ENCODE measurements at regions not wholly inside any gene's neighbourhood (a gene's known extent, or its start where the extent isn't known, plus 50 kb on each side); places are given as distances from the start of the nearest gene placed in this dataset.

GRCh38 chr4:13182133-13182532 is 302.0 kb downstream of the RAB28 start:
- Histone ChIP-seq H3K27me3 (no peaks in the 10 kb centered on the region), H3K9me3 (peaks cover 7% of the 10 kb centered on the region), H3K36me3 (no peaks in the 10 kb centered on the region), H3K27ac (no peak overlapping the region), H3K4me3 (no peak overlapping the region), H3K4me1 (no peaks in the 10 kb centered on the region)
- no peak for TF ChIP-seq POLR2A (IDR thresholded peaks at IDR 0.05)
- TF ChIP-seq, protein P1, sequence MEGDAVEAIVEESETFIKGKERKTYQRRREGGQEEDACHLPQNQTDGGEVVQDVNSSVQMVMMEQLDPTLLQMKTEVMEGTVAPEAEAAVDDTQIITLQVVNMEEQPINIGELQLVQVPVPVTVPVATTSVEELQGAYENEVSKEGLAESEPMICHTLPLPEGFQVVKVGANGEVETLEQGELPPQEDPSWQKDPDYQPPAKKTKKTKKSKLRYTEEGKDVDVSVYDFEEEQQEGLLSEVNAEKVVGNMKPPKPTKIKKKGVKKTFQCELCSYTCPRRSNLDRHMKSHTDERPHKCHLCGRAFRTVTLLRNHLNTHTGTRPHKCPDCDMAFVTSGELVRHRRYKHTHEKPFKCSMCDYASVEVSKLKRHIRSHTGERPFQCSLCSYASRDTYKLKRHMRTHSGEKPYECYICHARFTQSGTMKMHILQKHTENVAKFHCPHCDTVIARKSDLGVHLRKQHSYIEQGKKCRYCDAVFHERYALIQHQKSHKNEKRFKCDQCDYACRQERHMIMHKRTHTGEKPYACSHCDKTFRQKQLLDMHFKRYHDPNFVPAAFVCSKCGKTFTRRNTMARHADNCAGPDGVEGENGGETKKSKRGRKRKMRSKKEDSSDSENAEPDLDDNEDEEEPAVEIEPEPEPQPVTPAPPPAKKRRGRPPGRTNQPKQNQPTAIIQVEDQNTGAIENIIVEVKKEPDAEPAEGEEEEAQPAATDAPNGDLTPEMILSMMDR (IDR thresholded peaks at IDR 0.05), result no peak
- TF ChIP-seq POLR2AphosphoS5 (IDR thresholded peaks at IDR 0.05), result no peak
- no peak for DNase-seq (ENCODE audit: low spot score in 2 of 2)

DNA sequence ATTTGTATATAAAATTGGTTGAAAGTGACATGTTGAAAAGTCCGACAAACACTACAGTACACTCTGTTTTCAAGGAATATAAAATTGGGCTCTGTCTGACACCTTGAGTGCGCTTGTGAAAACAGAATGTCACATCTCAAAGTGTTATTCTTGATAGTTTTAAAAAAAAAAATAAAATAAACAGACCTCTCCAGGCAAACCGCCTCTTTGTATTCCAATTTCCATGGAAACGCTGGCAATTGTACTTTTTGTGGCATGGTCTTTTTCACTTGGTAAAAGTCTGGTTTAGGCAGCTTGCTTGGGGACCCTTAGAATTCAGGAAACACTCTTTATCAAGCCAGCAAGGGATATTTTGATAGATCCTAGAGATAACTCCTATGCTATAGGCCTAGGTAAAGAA is 302.5 kb downstream of the RAB28 start:
- TF ChIP-seq POLR2AphosphoS5 (IDR thresholded peaks at IDR 0.05) (no peak), EP300 (IDR thresholded peaks at IDR 0.05) (no peak), POLR2A (IDR thresholded peaks at IDR 0.05) (no peak)
- TF ChIP-seq, protein P1 (IDR thresholded peaks at IDR 0.05), result no peak
- Histone ChIP-seq H3K27ac (no peak overlapping the region), H3K36me3 (no peaks in the 10 kb centered on the region), H3K4me3 (no peak overlapping the region), H3K27me3 (no peaks in the 10 kb centered on the region), H3K4me1 (no peaks in the 10 kb centered on the region), H3K9me3 (peaks cover 7% of the 10 kb centered on the region)
- 89% methylated on average over 4 of the region's 4 CpGs for WGBS
- no peak for DNase-seq (ENCODE audit: low spot score in 2 of 2)

DNA sequence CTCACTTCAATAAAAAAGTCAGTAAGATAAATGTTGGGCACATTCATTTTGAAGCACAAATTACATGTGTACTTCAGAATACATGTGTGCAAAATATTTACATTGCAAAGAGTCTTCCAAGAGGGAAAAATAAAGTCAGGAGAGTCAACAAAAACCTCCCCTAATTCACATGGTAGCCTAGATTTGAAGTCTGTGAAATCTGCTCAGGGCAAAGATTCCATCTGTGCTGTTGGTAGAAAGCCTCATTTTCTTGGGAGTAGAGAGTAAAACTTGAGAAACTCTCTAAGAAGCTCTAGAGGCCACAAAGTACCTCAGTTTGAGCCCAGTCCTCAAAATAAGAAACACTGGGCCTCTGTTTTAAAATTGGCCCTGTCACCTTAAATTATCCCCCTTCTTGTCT is 303.4 kb downstream of the RAB28 start:
- Histone ChIP-seq H3K27ac (no peak overlapping the region), H3K27me3 (no peaks in the 10 kb centered on the region), H3K9me3 (peaks cover 7% of the 10 kb centered on the region), H3K4me3 (no peak overlapping the region), H3K4me1 (no peaks in the 10 kb centered on the region), H3K36me3 (no peaks in the 10 kb centered on the region)
- TF ChIP-seq EP300 (IDR thresholded peaks at IDR 0.05), result no peak
- TF ChIP-seq, protein P1 (IDR thresholded peaks at IDR 0.05), result no peak
- TF ChIP-seq POLR2A (IDR thresholded peaks at IDR 0.05), result no peak
- no peak for TF ChIP-seq POLR2AphosphoS5 (IDR thresholded peaks at IDR 0.05)
- no peak for DNase-seq (ENCODE audit: low spot score in 2 of 2)

- TF ChIP-seq, protein P1 (IDR thresholded peaks at IDR 0.05), result no peak
- TF ChIP-seq POLR2AphosphoS5 (IDR thresholded peaks at IDR 0.05) (no peak), EP300 (IDR thresholded peaks at IDR 0.05) (no peak), POLR2A (IDR thresholded peaks at IDR 0.05) (no peak)
- no peak for DNase-seq (ENCODE audit: low spot score in 2 of 2)
- WGBS, result 73% methylated on average over 1 of the region's 1 CpG
- Histone ChIP-seq H3K36me3 (no peaks in the 10 kb centered on the region), H3K4me3 (no peak overlapping the region), H3K27me3 (no peaks in the 10 kb centered on the region), H3K27ac (no peak overlapping the region), H3K9me3 (no peaks in the 10 kb centered on the region), H3K4me1 (no peaks in the 10 kb centered on the region)
These were observed 305.5 kb downstream of the RAB28 start for GRCh38 chr4:13178621-13179020.

GRCh38 chr4:13176741-13177142 is 307.4 kb downstream of the RAB28 start:
- Histone ChIP-seq H3K4me1 (no peaks in the 10 kb centered on the region), H3K36me3 (no peaks in the 10 kb centered on the region), H3K27ac (no peak overlapping the region), H3K9me3 (no peaks in the 10 kb centered on the region), H3K4me3 (no peak overlapping the region), H3K27me3 (no peaks in the 10 kb centered on the region)
- no peak for DNase-seq (ENCODE audit: low spot score in 2 of 2)
- WGBS, result 45% methylated on average over 5 of the region's 5 CpGs
- TF ChIP-seq, protein P1 (IDR thresholded peaks at IDR 0.05), result no peak
- TF ChIP-seq POLR2AphosphoS5 (IDR thresholded peaks at IDR 0.05), result no peak
- TF ChIP-seq POLR2A (IDR thresholded peaks at IDR 0.05), result no peak
- TF ChIP-seq EP300 (IDR thresholded peaks at IDR 0.05), result no peak
